ENCODE measurements at regions not wholly inside any gene's neighbourhood (a gene's known extent, or its start where the extent isn't known, plus 50 kb on each side); places are given as distances from the start of the nearest gene placed in this dataset.

- no peak for DNase-seq
Observed at GRCh38 chr2:196362973-196363549, 191.7 kb upstream of the STK17B start.

- DNase-seq, result no peak
Observed at GRCh38 chr2:196365145-196365544, 193.8 kb upstream of the STK17B start.

- no peak for DNase-seq
Observed at GRCh38 chr2:196365923-196366322, 194.5 kb upstream of the STK17B start.

DNA sequence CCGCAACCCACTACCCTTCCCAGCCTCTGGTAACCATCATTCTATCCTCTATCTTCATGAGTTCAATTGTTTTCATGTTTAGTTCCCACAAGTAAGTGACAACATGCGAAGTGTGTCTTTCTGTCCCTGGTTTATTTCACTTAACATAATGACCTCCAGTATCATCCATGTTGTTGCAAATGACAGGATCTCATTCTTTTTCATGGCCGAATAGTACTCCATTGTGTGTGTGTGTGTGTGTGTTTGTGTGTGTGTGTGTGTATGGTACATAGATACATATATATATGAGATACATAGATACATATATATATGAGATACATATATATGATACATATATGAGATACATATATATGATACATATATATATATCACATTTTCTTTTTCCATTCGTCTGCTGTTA lies 196.3 kb upstream of the STK17B start:
- no peak for DNase-seq

DNA sequence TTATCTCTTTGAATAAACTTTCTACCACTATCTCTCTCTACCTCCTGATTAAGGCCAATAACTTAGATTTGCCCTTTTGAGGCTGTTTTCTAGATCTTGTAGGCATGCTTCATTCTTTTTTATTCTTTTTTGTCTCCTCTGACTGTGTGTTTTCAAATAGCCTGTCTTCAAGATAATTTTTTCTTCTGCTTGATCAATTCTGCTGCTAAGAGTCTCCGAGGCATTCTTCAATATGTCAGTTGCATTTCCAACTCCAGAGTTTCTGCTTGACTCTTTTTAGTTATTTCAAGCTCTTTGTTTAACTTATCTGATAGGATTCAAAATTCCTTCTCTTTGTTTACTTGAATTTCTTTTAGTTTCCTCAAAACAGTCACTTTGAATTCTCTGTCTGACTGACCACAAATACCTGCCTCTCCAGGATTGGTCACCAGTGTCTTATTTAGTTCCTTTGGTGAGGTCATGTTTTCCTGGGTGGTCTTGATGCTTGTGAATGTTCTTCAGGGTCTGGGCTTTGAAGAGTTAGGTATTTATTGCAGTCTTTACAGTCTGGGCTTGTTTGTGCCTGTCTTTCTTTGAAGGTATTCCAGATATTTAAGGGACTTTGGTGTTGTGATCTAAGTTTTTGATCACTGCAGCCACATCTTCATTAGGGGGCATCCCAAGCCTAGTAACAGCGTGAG lies 197.3 kb upstream of the STK17B start:
- DNase-seq, result no peak

GRCh38 chr2:196369967-196370366 lies 198.6 kb upstream of the STK17B start:
- DNase-seq, result no peak

- DNase-seq, result no peak
Observed at GRCh38 chr2:196370381-196370780, 199.0 kb upstream of the STK17B start.

- DNase-seq, result no peak
Observed at GRCh38 chr2:196372276-196372809, 201.0 kb upstream of the STK17B start.

DNA sequence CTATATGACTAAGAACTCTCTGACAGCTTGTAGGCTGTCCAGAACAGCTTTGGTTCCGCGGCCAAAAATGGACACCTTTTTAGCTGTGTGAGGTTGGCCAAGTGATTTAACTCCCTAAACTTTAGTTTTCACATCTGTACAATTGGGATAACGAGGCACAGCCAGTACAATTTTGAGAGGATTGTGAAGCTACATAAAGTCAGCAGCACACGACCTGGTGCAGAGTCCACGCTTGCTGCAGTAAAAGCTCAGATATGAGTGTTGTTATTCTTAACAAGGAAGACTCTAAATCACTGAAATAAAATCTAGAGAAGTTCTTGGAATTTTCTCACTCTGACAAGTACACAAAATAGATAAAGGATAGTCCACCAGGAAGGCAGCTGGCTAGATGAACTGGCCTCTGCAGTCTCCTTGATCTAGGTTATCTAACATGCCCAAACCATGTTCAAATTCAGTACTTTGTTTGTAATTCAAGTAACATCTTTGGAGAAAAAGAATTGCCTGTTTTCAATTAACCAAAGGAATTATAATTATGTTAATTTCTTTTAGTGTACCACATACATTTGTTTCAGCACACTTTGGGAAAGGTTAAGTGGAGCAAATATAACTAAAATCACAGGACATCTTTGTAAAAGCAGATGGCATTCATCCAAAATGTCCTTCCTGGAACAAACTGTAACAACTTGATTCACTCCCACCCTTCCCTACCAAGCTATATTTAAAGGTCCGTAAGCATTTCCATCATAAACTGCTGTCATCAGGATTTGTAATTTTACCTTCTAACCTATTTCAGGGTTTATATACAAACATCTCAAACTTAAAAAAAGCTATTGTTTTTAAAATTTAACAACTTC lies 201.7 kb upstream of the STK17B start:
- no peak for DNase-seq

- no peak for DNase-seq
Observed at GRCh38 chr2:196376984-196377877, 205.9 kb upstream of the STK17B start.

- DNase-seq, result no peak
Observed at GRCh38 chr2:196379600-196379999, 208.2 kb upstream of the STK17B start.

GRCh38 chr2:196380098-196380497 lies 208.7 kb upstream of the STK17B start:
- no peak for DNase-seq

GRCh38 chr2:196380575-196380974 lies 209.2 kb upstream of the STK17B start:
- DNase-seq, result no peak

DNA sequence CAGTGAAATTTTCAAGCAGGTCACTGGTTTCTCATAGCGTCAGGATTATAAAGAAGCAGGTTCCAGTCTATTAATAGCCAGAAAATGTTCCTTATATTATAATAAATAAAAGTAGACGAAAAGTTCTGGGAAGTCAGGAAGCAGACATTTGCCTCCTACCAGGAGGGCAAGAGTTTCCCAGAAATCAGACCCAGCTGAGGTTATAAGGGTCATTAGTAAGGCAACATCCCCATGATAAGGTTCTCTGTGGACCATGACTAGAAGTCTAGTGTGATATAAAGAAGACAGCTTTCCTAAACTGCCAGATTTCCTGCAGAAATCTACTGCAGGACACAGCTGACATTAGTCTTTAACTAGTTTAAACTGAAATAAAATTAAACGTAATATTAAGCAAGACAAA lies 210.1 kb upstream of the STK17B start:
- DNase-seq, result no peak

GRCh38 chr2:196383799-196384198 lies 212.4 kb upstream of the STK17B start:
- no peak for DNase-seq

GRCh38 chr2:196384729-196385128 lies 213.4 kb upstream of the STK17B start:
- DNase-seq, result no peak

GRCh38 chr2:196389670-196390069 lies 218.3 kb upstream of the STK17B start:
- DNase-seq, result no peak

DNA sequence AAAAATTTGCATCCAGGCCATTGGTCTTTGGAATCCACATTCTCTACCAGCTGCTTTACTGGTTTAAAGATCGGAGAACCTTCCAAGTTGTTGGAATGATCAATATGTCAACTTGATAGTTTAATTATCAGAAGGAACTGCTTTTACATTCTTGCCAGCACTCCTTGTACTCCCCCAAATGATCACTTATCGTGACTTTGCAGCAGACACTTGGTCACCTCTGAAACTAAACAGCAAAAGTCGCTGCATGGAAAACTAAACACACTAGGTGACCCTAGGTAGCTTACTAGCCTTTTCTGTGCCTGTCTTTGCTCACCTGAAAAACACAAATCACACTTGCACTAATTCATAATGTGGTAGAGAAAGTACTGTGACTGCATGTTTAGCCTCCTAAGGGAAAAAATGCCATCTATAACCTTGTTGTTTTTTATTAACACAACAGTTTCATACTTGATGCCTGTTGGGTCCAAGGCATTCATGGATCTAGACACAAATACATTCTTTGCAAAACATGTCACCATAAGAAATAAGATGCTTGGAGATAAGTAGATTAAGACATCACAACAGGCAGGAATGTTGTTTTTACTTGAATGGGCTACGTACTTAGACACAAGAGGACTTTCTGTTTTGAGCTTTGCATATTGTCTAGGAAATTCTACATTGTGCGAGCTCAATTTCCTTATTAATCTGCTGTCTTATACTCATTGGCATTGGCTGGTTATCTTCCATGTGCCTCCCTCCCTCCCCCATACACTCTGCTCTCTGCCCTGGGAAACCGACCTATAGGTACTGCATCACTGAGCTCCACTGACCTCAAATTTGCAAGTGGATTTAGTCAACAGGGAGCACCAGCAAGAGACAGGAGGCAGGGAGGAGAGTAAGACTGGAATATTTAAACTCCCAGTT lies 219.1 kb upstream of the STK17B start:
- DNase-seq, result no peak

DNA sequence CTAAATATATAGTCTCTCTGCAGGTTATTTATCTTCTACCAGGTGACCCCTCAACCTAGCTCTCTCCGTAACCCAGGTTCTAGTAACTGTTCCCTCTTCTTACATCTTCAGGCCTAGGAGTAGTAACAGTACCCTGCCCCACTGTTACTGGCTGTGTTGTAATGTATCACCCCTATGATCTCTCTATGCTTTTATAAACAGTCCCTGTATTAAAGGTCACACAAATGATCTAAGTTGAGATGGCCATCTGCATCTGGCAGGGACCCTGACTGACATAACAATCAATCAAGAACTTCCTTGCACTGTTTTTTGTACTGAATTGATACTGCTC lies 219.7 kb upstream of the STK17B start:
- no peak for DNase-seq

GRCh38 chr2:196399096-196399495 lies 227.7 kb upstream of the STK17B start:
- DNase-seq, result no peak

All from right forelimb (tissue), 1 donor.